ENCODE measurements at regions not wholly inside any gene's neighbourhood (a gene's known extent, or its start where the extent isn't known, plus 50 kb on each side); places are given as distances from the start of the nearest gene placed in this dataset.

DNA sequence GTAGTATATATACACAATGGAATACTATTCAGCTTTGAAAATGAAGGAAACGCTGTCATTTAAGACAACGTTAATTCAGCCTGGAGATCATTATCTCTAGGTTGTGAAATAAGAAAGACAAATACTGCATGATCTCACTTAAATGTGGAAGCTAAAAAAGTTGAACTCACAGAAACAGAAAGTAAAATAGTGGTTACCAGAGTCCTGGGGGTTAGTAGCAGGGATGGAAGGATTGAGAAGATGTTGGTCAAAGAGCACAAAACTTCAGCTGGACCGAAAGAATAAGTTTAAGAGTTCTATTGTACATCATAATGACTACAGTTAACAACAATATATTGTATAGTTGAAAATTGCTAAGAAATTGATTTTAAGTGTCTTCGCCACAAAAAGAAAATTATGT, 670.3 kb downstream of the NR4A2 start:
- H3K27ac ChIP-seq, result no peak overlapping the region
- WGBS (ENCODE audit: insufficient coverage, low coverage, low lambda C conversion rate, missing lambda C conversion rate), result 58% methylated on average over 4 of the region's 4 CpGs
- H3K27me3 ChIP-seq, result no peaks in the 10 kb centered on the region
- no peaks in the 10 kb centered on the region for H3K36me3 ChIP-seq
- TF ChIP-seq POLR2A (IDR thresholded peaks at IDR 0.05), result no peak
- TF ChIP-seq, protein P1, sequence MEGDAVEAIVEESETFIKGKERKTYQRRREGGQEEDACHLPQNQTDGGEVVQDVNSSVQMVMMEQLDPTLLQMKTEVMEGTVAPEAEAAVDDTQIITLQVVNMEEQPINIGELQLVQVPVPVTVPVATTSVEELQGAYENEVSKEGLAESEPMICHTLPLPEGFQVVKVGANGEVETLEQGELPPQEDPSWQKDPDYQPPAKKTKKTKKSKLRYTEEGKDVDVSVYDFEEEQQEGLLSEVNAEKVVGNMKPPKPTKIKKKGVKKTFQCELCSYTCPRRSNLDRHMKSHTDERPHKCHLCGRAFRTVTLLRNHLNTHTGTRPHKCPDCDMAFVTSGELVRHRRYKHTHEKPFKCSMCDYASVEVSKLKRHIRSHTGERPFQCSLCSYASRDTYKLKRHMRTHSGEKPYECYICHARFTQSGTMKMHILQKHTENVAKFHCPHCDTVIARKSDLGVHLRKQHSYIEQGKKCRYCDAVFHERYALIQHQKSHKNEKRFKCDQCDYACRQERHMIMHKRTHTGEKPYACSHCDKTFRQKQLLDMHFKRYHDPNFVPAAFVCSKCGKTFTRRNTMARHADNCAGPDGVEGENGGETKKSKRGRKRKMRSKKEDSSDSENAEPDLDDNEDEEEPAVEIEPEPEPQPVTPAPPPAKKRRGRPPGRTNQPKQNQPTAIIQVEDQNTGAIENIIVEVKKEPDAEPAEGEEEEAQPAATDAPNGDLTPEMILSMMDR (IDR thresholded peaks at IDR 0.05), result no peak
- H3K4me1 ChIP-seq, result no peaks in the 10 kb centered on the region
- ATAC-seq, result no peak
- intact Hi-C loops (cut with DNase I), result no loop called here
- no peak for DNase-seq
- H3K9me3 ChIP-seq, result no peaks in the 10 kb centered on the region
- no peak overlapping the region for H3K4me3 ChIP-seq

DNA sequence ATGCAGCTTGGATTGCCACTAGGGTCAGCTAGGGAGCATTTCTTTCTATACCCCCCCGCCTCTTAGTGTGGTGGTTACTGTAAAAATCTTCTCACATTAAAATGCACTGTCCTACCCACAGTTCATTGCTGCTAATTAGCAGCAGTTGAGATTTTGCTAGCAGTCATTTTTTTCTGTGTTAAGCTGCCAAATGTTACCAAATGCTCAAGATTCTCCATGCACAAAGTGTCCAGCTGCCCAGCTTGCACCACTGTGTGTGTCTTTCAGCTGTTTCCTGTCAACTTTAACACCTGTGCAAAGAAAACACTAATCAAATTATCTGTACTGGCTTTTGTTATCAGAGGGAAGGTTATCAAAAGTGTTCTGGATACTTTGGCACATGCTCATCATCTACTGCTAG, 679.3 kb downstream of the NR4A2 start:
- H3K27me3 ChIP-seq, result no peaks in the 10 kb centered on the region
- DNase-seq (no peak), ATAC-seq (no peak)
- no peaks in the 10 kb centered on the region for H3K4me1 ChIP-seq
- 50% methylated on average over 1 of the region's 1 CpG for WGBS (ENCODE audit: insufficient coverage, low coverage, low lambda C conversion rate, missing lambda C conversion rate)
- no peaks in the 10 kb centered on the region for H3K36me3 ChIP-seq
- no peaks in the 10 kb centered on the region for H3K9me3 ChIP-seq
- no peak overlapping the region for H3K27ac ChIP-seq
- no peak overlapping the region for H3K4me3 ChIP-seq
- TF ChIP-seq, protein P1 (IDR thresholded peaks at IDR 0.05), result no peak
- TF ChIP-seq POLR2A (IDR thresholded peaks at IDR 0.05), result no peak
- intact Hi-C loops (cut with DNase I), result no loop called here

DNA sequence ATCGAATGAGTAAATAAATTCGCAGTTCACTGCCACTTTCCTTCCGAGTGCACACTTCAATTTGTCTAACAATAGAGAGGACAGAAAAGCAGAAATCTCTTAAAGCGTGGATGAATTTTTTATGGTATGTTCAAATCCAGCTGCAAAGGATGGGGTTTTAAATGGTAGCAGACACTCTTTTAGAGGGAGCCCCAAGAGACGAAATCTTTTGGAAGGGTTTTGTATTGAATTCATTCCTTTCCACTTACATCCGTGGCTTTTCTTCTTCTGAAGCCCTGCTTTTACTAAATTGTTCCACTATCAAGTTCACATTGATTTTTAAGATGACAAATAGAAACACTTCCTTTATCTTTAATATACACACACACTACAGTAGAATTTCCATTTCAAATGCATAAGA, 680.7 kb downstream of the NR4A2 start:
- intact Hi-C loops (cut with DNase I), result no loop called here
- H3K4me1 ChIP-seq, result no peaks in the 10 kb centered on the region
- DNase-seq (no peak), ATAC-seq (no peak)
- TF ChIP-seq, protein P1 (IDR thresholded peaks at IDR 0.05), result no peak
- no peak for TF ChIP-seq POLR2A (IDR thresholded peaks at IDR 0.05)
- 63% methylated on average over 6 of the region's 6 CpGs for WGBS (ENCODE audit: insufficient coverage, low coverage, low lambda C conversion rate, missing lambda C conversion rate)
- no peak overlapping the region for H3K4me3 ChIP-seq
- H3K9me3 ChIP-seq, result no peaks in the 10 kb centered on the region
- no peaks in the 10 kb centered on the region for H3K36me3 ChIP-seq
- no peaks in the 10 kb centered on the region for H3K27me3 ChIP-seq
- H3K27ac ChIP-seq, result no peak overlapping the region

DNA sequence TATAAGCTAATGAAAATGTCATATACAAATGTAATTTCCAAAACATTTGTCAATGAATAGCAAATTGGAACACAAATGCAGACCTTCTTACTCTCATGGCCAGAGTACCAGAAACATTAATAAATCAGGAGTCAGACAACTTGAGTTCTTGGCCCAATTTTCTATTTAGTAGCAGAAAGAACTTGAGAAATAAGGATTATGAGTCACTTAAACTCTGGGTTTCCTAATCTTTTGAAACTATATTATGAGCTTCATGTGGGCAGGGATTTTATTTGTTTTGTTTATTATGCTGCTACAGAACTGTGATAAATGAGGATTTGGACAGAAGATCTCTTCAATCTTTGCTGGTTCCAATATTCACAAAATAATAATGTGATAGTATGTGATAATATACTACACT, 686.7 kb downstream of the NR4A2 start:
- ATAC-seq, result no peak
- intact Hi-C loops (cut with DNase I), result no loop called here
- TF ChIP-seq, protein P1 (IDR thresholded peaks at IDR 0.05), result no peak
- TF ChIP-seq POLR2A (IDR thresholded peaks at IDR 0.05), result no peak
- Histone ChIP-seq H3K9me3 (no peaks in the 10 kb centered on the region), H3K27ac (no peak overlapping the region), H3K27me3 (no peaks in the 10 kb centered on the region), H3K4me1 (no peaks in the 10 kb centered on the region), H3K4me3 (no peak overlapping the region), H3K36me3 (no peaks in the 10 kb centered on the region)
- no peak for DNase-seq

DNA sequence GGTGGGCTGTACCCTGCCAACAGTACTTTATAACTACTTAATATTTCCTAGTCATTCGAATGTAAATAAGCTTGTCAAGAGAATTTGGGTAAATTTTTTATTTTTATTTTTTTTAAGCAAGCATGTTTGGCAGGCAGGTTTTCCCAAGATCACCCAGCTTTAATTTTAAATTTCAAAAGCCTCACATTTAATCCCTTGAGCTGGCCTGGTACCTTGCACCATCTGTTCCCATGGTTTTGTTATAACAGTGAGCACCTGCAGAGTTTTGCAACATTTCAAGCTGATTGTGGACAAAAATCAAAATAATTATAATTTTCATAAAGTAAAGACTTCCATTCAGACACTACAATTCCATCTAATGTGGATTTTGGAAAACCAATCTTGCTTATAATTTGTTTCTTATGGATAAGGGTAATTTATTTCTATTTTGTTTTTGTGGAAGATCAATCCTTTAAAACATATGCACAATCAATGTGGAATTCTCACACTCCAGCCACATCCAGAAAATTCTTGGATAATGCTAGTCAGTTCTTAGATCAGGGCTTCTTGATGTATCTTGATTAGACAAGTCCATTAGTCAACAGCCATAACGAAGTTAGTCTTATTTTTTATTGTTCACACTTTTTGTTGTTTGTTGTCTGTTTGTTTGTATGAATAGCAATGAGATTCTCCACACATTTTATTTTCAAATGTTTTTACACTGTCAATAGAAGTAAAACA, 689.3 kb downstream of the NR4A2 start:
- no peak for DNase-seq
- intact Hi-C loops (cut with DNase I), result no loop called here
- H3K27ac ChIP-seq, result no peak overlapping the region
- ATAC-seq, result no peak
- H3K9me3 ChIP-seq, result no peaks in the 10 kb centered on the region
- no peaks in the 10 kb centered on the region for H3K27me3 ChIP-seq
- H3K4me1 ChIP-seq, result no peaks in the 10 kb centered on the region
- TF ChIP-seq, protein P1 (IDR thresholded peaks at IDR 0.05), result no peak
- no peak for TF ChIP-seq POLR2A (IDR thresholded peaks at IDR 0.05)
- no peaks in the 10 kb centered on the region for H3K36me3 ChIP-seq
- H3K4me3 ChIP-seq, result no peak overlapping the region
- whole genome bisulfite sequencing (ENCODE audit: insufficient coverage, low coverage, low lambda C conversion rate, missing lambda C conversion rate), result 27% methylated on average over 2 of the region's 2 CpGs

Data from right lobe of liver (tissue), 6 donors.